Esophagus muscularis mucosa (tissue), 4 donors: ENCODE measurements at regions not wholly inside any gene's neighbourhood (a gene's known extent, or its start where the extent isn't known, plus 50 kb on each side); places are given as distances from the start of the nearest gene placed in this dataset.
"Not testable (repeated sequence)": the region's sequence is repeated elsewhere in the genome, so short reads cannot be mapped to it uniquely, and the experiment has no call there.

Experiments
- CTCF ChIP-seq, 3 experiments: fragments of 200-600 bp in 2 of 3; fragments of 450-650 bp in 1 of 3; sonication (generic) in 2 of 3; IDR thresholded peaks; one replicate each; pipeline ENCODE4 v1.5.1; 2017 to 2019; ENCODE audit warnings: antibody characterized with exemption in 3 of 3, mild to moderate bottlenecking in 2 of 3, moderate library complexity in 1 of 3
- EP300 ChIP-seq: sonication (generic); formaldehyde crosslinking; IDR thresholded peaks from one replicate; pipeline ENCODE4 v1.6.1; 2017; ENCODE audit warnings: antibody characterized with exemption
- POLR2A ChIP-seq: fragments of 450-650 bp; IDR thresholded peaks from one replicate; pipeline ENCODE4 v1.6.1; 2017; ENCODE audit warnings: antibody characterized with exemption, moderate library complexity, mild to moderate bottlenecking, low read depth
- POLR2AphosphoS5 ChIP-seq, 2 donors: sonication (generic); formaldehyde crosslinking; IDR thresholded peaks; one replicate each; pipeline ENCODE4 v1.6.1; 2017; ENCODE audit warnings: antibody characterized with exemption in 2 of 2

- TF ChIP-seq POLR2AphosphoS5 (IDR thresholded peaks at IDR 0.05); CTCF (IDR thresholded peaks at IDR 0.05); EP300; POLR2A: not testable (repeated sequence)
These were observed 114.0 kb upstream of the IKBKE start for GRCh38 chr1:206356310-206356709.
